Jurkat, Clone E6-1 (cell line): ENCODE measurements at regions not wholly inside any gene's neighbourhood (a gene's known extent, or its start where the extent isn't known, plus 50 kb on each side); places are given as distances from the start of the nearest gene placed in this dataset.
"Not testable (repeated sequence)": the region's sequence is repeated elsewhere in the genome, so short reads cannot be mapped to it uniquely, and the experiment has no call there.

ENCODE experiments used
- DNase-seq: peaks from one replicate; pipeline ENCODE4 v3.0.0-alpha.2; 2011; ENCODE audit warnings: low read depth, low spot score
- H3K4me3 ChIP-seq: 2 replicates; pipeline ENCODE4 v1.5.1; 2011; ENCODE audit warnings: mild to moderate bottlenecking, low read length, control low read depth, moderate library complexity

DNA sequence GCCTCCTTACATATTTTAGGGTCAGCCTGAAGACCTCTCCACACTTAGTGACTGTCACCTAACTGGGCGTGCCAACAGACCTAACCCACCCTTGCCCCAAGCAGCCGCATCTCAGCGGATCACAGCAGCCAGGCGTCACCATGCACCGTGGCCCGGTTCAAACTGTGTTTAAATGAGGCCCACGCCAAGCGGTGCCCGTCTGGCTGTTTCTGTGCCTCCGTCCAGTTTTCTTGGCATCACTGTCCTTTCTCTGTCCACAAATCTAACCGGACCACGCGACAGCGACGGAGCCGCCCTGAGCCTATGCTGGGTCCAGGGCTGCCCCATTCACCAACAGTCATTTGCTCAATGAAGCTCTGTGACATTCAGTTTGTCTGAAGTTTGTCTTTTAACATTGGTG lies 393.3 kb downstream of the THBS2 start:
- no peak for DNase-seq
- no peak overlapping the region for H3K4me3 ChIP-seq

DNA sequence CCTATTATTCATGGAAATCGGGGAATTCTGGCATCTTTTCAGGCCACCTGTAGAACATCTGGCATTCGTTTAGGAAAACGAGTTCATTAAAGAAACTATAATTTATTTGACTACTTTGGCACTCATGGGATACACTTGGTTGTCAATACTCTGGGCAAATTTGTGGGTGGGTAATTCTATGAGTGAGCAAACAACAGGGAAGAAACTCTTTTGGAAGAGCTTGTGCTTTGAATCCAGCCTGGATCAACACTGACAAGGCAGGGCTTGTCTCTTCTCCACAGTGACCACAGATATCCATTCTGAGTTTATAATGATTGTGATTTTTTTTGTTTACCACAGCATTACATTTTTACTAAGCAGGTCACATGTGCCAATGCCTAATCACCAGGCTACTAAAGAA lies 394.7 kb downstream of the THBS2 start:
- DNase-seq, result no peak
- no peak overlapping the region for H3K4me3 ChIP-seq

DNA sequence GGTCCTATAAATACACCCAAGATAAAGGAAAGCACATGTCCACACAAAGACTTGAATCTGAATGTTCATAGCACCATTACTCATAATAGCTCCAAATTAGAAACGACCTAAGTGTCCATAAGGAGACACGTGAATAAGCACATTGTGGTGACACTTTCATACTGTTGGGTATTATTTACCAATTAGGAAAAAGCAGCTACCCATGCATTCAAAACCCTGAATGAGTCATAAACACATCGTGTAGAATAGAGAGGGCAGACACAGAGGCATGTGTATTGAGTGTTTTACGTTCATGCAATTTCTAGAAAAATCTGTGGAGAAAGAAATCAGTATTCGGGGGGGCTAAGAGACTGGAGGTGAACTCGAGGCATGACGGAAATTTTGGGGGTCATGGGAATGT lies 396.7 kb downstream of the THBS2 start:
- DNase-seq, result no peak
- no peak overlapping the region for H3K4me3 ChIP-seq

DNA sequence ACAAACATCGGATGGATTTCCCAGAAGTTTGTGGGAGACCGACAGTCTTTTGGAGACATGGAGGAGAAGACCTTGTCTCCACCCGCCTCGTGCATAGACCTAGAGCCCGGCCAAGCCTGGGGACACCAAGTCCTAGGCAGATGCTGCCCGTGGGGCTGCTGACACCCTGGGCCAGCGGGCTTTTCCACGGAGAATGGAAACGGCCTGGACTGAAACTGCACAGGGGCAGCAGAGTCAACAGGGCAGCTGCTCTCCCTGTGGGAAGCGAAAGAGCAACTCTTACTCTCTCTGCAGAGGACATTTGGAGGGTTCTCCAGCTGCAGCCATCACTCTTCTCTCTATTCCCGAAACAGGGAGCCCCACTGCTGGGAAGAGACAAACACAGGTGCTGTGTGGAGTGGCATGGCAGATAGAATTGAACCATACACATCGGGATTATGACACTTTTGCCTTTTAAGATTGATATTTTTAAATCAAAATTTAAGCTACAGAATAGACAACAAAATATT lies 401.2 kb downstream of the THBS2 start:
- no peak for DNase-seq
- no peak overlapping the region for H3K4me3 ChIP-seq

DNA sequence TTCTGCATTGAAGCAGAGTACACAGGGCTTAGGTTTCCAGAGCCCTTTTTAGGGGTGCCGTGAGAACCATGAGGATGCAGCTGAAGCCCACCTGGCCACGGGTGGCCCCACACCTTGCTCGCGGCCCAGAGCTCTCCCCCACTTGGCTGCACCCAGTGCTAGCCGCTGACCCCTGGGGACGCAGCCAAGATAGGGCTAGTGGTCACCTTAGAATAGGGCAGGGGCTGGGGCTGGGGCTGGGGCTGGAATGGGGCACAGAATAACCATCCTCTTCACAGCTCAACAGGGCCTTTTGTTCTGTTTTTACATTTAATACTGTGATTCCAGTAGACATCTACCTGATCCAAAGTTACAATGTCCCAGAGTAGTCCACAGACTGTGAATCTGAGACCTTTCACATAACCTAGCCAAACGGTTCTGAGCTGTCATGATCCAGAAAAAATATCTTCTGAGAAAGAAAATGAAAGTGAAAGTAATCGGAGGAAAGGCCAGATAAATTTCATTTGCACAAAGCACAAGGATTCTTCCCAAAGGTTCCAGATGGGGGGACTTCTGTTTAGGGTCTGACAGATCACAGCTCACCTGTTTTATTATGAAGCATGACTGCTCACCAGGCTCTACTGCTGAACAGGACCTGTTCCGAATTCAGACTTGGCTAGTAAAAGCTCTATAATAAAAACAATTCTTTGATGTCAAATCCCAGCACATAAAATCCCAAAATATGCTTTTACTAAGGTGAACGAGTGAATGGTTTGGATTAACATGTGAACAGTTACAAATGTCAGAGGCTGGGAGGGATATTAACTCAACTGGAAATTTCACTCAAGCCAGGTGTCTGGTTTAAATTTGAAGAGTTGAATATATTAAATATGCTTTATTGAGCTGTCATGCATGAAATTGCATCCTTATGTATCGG lies 401.9 kb downstream of the THBS2 start:
- no peak for DNase-seq
- H3K4me3 ChIP-seq, result no peak overlapping the region; the same call in 1 of the 2 replicates

DNA sequence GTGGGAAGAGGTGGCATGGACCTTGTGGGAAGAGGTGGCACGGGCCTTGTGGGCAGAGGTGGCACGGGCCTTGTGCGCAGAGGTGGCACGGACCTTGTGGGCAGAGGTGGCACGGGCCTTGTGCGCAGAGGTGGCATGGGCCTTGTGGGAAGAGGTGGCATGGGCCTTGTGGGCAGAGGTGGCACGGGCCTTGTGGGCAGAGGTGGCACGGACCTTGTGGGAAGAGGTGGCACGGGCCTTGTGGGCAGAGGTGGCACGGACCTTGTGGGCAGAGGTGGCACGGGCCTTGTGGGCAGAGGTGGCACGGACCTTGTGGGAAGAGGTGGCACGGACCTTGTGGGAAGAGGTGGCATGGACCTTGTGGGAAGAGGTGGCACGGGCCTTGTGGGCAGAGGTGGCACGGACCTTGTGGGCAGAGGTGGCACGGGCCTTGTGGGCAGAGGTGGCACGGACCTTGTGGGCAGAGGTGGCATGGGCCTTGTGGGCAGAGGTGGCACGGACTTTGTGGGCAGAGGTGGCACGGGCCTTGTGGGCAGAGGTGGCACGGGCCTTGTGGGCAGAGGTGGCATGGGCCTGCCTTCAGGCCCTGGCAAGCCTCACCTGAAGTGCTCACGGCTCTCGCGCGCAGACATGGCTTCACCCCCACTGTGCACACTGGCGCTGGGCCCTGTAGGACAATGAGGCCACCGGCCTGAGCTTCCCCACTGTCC lies 403.5 kb downstream of the THBS2 start:
- not testable (repeated sequence) for DNase-seq, H3K4me3 ChIP-seq

DNA sequence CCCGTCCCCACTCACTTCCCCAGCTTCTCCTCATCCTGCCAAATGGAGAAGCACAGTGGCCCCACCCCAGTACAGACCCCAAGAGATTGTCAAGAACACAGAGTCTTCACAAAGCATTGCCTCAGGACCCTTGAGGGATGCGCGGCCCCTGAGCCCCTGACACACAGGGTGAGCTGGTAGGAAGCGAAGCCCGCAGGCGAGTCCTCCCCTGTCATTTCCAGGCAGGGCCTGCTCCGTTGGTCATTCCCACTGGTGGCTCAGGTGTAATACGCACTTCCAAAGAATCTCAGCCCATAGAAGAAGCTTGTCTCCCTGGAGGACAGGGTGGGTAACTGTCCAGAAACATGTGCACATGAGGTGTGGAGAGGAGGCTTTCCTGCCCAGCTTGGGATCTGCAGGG lies 404.2 kb downstream of the THBS2 start:
- DNase-seq, result no peak
- no peak overlapping the region for H3K4me3 ChIP-seq

DNA sequence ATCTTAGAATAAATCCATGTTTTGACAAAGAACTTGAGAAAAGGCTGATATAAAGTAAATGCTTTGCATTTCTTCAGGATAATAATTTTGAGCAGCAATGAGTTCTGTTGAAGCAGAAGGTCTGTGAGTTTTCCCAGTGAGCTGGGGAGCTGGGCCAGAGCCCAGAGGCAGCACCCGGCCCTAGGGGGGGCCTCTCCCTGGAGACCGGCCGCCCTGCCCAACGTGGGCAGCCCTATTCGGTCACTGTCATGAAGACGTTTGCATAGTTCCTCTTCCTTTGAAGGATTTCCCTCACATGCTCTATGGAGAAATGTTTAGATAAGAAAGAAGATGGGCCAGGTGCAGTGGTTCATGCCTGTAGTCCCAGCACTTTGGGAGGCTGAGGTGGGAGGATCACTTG lies 404.8 kb downstream of the THBS2 start:
- no peak for DNase-seq

DNA sequence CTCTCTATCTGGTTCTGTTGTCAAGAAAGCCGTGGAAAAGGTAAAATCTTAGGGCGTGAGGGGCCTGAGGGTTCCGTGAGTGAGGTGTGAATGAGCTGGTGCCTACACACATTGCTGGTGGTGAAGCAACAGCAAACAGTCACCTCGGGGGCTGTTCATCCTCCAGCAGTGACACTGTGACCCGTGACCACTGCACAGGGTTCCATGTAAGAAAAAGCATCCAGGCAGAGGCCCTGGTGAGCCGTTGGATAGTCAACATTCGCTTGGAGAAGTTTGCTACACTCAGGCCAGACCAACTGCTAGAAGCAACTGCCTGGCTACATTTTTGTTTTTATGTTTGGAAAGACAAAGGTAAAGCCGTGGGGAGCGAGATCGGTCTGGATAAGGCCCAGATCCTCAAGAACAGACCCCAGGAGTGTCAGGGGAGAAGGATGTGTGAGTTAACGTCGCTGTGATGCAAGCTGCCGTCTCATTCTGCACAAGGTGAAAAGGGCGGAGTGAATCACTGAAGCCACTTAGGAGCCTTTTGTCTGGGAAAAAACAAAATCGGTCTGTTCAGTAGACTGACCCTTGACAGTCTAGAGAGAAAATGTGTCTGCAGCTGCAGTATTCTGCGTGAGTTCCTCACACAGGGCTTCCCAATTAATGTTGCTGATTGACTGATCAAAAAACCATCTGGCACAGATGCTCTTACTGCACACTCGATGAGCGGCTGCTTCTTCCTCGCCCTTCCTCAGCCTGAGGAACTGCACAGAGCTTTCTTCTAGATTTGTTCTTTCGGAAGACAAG lies 404.0 kb downstream of the SMOC2 start:
- DNase-seq, result no peak
- no peak overlapping the region for H3K4me3 ChIP-seq

More for the DNA sequence above, 404.8 kb downstream of the THBS2 start:
- no peak overlapping the region for H3K4me3 ChIP-seq

DNA sequence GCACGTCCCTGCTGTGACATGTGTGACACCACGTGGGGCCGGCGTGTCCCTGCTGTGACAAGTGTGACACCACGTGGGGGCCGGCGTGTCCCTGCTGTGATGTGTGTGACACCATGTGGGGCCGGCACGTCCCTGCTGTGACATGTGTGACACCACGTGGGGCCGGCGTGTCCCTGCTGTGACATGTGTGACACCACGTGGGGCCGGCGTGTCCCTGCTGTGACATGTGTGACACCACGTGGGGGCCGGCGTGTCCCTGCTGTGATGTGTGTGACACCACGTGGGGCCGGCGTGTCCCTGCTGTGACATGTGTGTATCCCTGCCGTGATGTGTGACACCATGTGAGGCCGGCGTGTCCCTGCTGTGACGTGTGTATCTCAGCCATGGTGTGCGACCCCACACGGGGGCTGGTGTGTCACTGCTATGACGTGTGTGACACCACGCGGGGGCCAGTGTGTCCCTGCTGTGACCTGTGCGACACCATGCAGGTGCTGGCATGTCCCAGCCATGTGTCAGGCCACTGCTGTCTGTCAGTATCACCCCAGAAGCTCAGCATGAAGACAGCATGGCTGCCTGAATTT lies 401.7 kb downstream of the SMOC2 start:
- H3K4me3 ChIP-seq, DNase-seq: not testable (repeated sequence)

DNA sequence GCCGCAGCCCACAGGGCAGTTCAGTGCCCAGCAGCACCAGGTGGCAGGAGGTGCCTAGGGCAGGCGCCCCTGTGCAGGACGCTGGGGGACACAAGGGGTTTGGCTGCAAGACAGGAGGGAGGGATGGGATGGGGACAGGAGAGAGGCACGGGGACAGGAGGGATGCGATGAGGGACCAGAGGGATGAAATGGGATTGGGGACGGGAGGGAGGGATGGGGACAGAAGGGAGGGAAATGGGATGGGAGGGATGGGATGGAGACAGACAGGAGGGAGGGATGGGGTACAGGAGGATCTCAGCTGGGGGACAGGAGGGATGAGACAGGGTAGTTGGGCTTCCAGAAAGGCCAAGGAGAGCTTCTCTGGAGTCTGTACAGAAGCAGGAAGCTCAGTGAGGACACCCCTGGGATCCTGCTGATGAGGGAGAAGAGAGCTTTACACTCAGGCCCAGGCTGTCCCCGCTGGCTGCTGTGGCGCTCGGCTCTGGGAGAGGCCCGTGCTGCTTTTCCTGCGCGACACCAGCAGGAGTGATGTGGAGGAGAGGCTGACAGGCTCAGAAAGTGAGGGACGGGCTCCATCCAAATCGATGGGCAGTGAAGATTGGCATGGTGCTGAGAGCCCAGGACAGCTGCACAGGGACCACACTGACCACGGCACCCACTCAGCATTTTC lies 400.8 kb downstream of the SMOC2 start:
- no peak overlapping the region for H3K4me3 ChIP-seq
- DNase-seq, result no peak

DNA sequence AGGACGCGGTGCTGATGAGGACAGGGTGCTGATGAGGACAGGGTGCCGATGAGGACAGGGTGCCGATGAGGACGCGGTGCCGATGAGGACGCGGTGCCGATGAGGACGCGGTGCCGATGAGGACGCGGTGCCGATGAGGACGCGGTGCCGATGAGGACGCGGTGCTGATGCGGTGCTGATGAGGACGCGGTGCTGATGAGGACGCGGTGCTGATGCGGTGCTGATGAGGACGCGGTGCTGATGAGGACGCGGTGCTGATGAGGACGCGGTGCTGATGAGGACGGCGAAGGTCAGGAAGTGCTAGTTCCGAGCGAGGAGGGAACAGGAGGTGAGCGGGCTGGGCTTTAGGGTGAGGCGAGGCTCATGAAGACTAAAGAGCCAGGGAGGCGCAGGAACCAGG lies 399.9 kb downstream of the SMOC2 start:
- not testable (repeated sequence) for H3K4me3 ChIP-seq, DNase-seq

DNA sequence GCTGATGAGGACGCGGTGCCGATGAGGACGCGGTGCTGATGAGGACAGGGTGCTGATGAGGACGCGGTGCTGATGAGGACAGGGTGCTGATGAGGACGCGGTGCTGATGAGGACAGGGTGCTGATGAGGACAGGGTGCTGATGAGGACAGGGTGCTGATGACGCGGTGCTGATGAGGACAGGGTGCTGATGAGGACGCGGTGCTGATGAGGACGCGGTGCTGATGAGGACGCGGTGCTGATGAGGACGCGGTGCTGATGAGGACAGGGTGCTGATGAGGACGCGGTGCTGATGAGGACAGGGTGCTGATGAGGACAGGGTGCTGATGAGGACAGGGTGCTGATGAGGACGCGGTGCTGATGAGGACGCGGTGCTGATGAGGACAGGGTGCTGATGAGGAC lies 399.3 kb downstream of the SMOC2 start:
- not testable (repeated sequence) for H3K4me3 ChIP-seq, DNase-seq

DNA sequence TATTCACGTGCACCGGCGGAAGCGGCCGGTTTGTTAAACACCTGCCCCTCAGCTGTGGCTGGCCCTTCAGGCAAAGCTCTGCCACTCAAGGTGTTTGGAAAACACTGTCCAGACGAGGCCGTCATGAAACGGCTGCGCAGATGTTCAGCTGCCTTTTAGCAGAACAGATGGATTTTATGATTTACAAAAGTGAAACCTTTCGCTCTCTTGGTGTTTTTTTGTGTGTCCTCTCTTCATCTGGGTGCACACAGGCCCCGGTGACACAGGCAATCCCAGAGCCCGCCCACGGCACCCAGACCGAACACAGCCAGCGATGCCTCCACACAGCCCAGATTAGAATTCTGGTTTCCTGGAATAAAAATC lies 397.0 kb downstream of the SMOC2 start:
- no peak overlapping the region for H3K4me3 ChIP-seq
- no peak for DNase-seq

DNA sequence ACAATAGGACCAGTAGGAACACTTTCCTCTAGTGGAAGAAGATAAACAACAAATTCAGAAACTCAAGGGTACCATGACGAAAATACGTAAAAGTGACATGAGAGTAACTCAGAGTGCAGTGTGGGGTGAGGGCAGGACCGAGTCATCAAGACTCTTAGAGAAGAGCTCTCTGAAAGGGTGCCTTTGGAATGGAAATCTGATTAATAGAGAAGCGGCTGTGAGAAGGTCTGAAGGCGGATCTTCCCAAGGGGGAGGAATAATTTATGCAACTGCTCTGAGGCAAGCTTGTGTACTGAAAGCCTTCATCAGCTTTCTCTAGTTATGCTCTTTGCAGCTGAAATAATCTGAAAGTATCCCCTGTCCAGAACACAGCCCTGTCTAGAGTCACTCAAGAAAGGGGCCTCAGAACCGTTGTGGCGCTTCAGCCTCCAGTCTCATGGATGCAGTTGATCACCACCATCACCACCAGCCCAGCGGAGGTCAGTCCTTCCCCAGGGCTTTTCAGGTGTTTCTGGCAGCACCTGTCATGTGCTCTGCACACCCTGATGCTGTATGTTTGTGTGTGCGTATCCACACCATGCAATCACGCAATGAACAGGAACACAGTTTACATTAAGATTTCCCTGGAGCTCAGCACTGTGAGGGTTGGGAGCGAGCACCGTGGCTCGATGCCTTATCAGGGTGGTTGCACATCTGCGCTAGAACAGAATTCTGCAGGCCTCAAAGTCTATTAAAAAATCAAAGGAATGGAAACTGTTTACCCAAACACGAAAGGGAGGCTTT lies 396.5 kb downstream of the SMOC2 start:
- no peak for DNase-seq
- no peak overlapping the region for H3K4me3 ChIP-seq

DNA sequence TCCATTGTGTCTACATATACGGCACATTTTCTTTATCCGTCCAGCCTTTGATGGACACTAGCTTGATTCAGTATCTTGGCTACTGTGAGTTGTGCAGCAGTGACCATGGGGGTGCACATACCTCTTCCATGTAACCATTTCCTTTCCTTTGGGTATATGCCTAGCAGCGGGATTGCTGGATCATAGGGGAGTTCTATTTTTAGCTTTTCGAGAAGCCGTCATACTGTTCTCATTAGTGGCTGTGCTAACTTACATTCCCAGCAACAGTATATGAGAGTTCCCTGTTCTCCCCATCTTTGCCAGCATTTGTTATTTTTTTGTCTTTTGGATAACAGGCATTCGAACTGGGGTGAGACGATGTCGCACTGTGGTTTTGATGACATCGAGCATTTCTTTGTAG lies 395.0 kb downstream of the SMOC2 start:
- no peak for DNase-seq
- no peak overlapping the region for H3K4me3 ChIP-seq

DNA sequence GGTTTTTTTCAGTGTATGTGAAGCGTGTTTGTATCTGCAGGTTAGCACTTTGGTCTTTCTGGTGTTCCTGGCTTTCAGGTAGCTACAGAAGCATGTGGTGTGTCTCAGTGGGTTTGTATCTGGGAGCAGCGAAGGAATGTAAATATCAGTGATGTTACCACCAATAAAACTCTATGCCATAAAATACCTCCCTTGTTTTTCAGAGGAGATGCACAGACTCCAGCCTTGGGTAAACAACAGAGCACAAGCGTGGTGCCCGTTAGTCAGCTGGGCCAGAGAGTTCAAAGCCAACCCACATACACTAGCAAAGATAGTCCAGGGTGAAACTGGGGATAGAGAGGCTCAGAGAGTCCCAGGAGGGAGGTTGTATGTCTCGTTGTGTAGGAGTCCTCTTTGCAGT lies 393.8 kb downstream of the SMOC2 start:
- H3K4me3 ChIP-seq, result no peak overlapping the region
- DNase-seq, result no peak

DNA sequence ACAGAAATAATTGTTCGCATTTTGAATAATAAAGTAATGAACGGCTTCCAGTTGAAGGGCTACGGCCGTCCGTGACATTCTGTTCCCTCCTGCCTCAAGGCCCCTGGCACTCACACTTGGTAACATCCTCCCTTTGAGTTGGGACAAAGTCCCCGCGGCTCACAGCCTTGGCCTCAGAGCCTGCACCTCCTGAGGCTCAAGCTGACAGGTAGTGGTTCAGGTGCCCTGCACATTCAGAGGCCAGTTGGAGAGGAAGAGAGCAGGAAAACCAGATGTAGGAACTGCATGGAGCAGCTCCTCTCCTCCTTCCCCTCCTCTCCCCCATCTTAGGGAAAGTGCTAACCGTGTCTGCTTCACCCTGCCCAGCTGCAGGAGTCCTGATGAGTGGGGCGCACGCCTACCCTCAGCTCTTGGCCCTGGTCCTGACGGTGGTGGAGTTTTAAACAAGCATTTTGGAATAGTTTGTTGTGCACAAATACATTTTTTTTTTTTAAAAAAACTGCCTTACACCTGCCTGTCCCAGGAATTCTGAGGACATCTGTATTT lies 393.1 kb downstream of the SMOC2 start:
- no peak overlapping the region for H3K4me3 ChIP-seq
- DNase-seq, result no peak
